ENCODE measurements at regions not wholly inside any gene's neighbourhood (a gene's known extent, or its start where the extent isn't known, plus 50 kb on each side); places are given as distances from the start of the nearest gene placed in this dataset.

- DNase-seq = no peak
- no peaks in the 10 kb centered on the region for H3K79me2 ChIP-seq (ENCODE audit: control insufficient read depth, insufficient read depth, low read length, poor library complexity)
- no peak overlapping the region for H4K8ac ChIP-seq (ENCODE audit: low read depth, low read length)
- H2BK5ac ChIP-seq (ENCODE audit: low read depth, low read length, poor library complexity) = no peak overlapping the region
- H3K9me3 ChIP-seq (ENCODE audit: insufficient read depth, low read depth, low read length) = no peaks in the 10 kb centered on the region
- H2BK120ac ChIP-seq (ENCODE audit: insufficient read depth, low read length, poor library complexity) = no peak overlapping the region
- no peak overlapping the region for H4K91ac ChIP-seq (ENCODE audit: low read depth, low read length)
- H3K4me1 ChIP-seq (ENCODE audit: control insufficient read depth in 1 of 2, insufficient read depth in 2 of 2, low read length in 2 of 2) = no peaks in the 10 kb centered on the region
- H3K9ac ChIP-seq (ENCODE audit: low read length) = no peak overlapping the region
- no peak overlapping the region for H3K4me3 ChIP-seq (ENCODE audit: low read depth, low read length)
- no peak overlapping the region for H4K12ac ChIP-seq (ENCODE audit: low read depth, low read length)
- no peaks in the 10 kb centered on the region for H3K36me3 ChIP-seq (ENCODE audit: control insufficient read depth in 1 of 2, insufficient read depth in 2 of 2, low read length in 2 of 2)
- no peak overlapping the region for H2AK5ac ChIP-seq (ENCODE audit: low read length)
- no peak overlapping the region for H3K18ac ChIP-seq (ENCODE audit: low read length)
- no peak overlapping the region for H3K4ac ChIP-seq (ENCODE audit: low read depth, low read length)
- no CpG with 5 or more reads among the region's 2 CpGs for WGBS (ENCODE audit: extremely low coverage, insufficient coverage, insufficient read length)
- H3K27ac ChIP-seq (ENCODE audit: low read depth, low read length) = no peak overlapping the region
- no peak overlapping the region for H3K23ac ChIP-seq (ENCODE audit: low read length)
- no peaks in the 10 kb centered on the region for H3K27me3 ChIP-seq (ENCODE audit: insufficient read depth, low read length)
- H2AFZ ChIP-seq (ENCODE audit: insufficient read depth, low read length, poor library complexity) = no peak overlapping the region
- no peak overlapping the region for H2BK12ac ChIP-seq (ENCODE audit: low read length)
- H3K4me2 ChIP-seq (ENCODE audit: low read length) = no peak overlapping the region
- H3K79me1 ChIP-seq (ENCODE audit: low read length) = no peaks in the 10 kb centered on the region
- H3K14ac ChIP-seq (ENCODE audit: low read length) = no peak overlapping the region
These were observed 1355.5 kb downstream of the MAT2B start for GRCh38 chr5:164860896-164861295.

- Histone ChIP-seq H3K9me3 (ENCODE audit: insufficient read depth, low read depth, low read length) (no peaks in the 10 kb centered on the region), H3K27me3 (ENCODE audit: insufficient read depth, low read length) (no peaks in the 10 kb centered on the region), H4K91ac (ENCODE audit: low read depth, low read length) (no peak overlapping the region), H2AK5ac (ENCODE audit: low read length) (no peak overlapping the region), H2BK5ac (ENCODE audit: low read depth, low read length, poor library complexity) (no peak overlapping the region), H3K4me2 (ENCODE audit: low read length) (no peak overlapping the region), H3K9ac (ENCODE audit: low read length) (no peak overlapping the region), H3K23ac (ENCODE audit: low read length) (no peak overlapping the region), H2BK12ac (ENCODE audit: low read length) (no peak overlapping the region), H3K4ac (ENCODE audit: low read depth, low read length) (no peak overlapping the region), H3K14ac (ENCODE audit: low read length) (no peak overlapping the region), H2AFZ (ENCODE audit: insufficient read depth, low read length, poor library complexity) (no peak overlapping the region), H4K8ac (ENCODE audit: low read depth, low read length) (no peak overlapping the region), H2BK120ac (ENCODE audit: insufficient read depth, low read length, poor library complexity) (no peak overlapping the region), H3K79me2 (ENCODE audit: control insufficient read depth, insufficient read depth, low read length, poor library complexity) (no peaks in the 10 kb centered on the region), H3K27ac (ENCODE audit: low read depth, low read length) (no peak overlapping the region), H3K18ac (ENCODE audit: low read length) (no peak overlapping the region), H3K4me3 (ENCODE audit: low read depth, low read length) (no peak overlapping the region), H3K4me1 (ENCODE audit: control insufficient read depth in 1 of 2, insufficient read depth in 2 of 2, low read length in 2 of 2) (no peaks in the 10 kb centered on the region), H3K79me1 (ENCODE audit: low read length) (no peaks in the 10 kb centered on the region), H3K36me3 (ENCODE audit: control insufficient read depth in 1 of 2, insufficient read depth in 2 of 2, low read length in 2 of 2) (no peaks in the 10 kb centered on the region), H4K12ac (ENCODE audit: low read depth, low read length) (no peak overlapping the region)
- no CpG with 5 or more reads among the region's 1 CpG for WGBS (ENCODE audit: extremely low coverage, insufficient coverage, insufficient read length)
- no peak for DNase-seq
These were observed 1356.2 kb downstream of the MAT2B start for GRCh38 chr5:164861610-164862009.

- no peak overlapping the region for H4K12ac ChIP-seq (ENCODE audit: low read depth, low read length)
- no peaks in the 10 kb centered on the region for H3K79me2 ChIP-seq (ENCODE audit: control insufficient read depth, insufficient read depth, low read length, poor library complexity)
- H2AK5ac ChIP-seq (ENCODE audit: low read length) = no peak overlapping the region
- H3K4me1 ChIP-seq (ENCODE audit: control insufficient read depth in 1 of 2, insufficient read depth in 2 of 2, low read length in 2 of 2) = no peaks in the 10 kb centered on the region
- no peak overlapping the region for H4K91ac ChIP-seq (ENCODE audit: low read depth, low read length)
- no peaks in the 10 kb centered on the region for H3K9me3 ChIP-seq (ENCODE audit: insufficient read depth, low read depth, low read length)
- no peak for DNase-seq
- H3K27ac ChIP-seq (ENCODE audit: low read depth, low read length) = no peak overlapping the region
- H2BK5ac ChIP-seq (ENCODE audit: low read depth, low read length, poor library complexity) = no peak overlapping the region
- no peaks in the 10 kb centered on the region for H3K36me3 ChIP-seq (ENCODE audit: control insufficient read depth in 1 of 2, insufficient read depth in 2 of 2, low read length in 2 of 2)
- H3K18ac ChIP-seq (ENCODE audit: low read length) = no peak overlapping the region
- H3K14ac ChIP-seq (ENCODE audit: low read length) = no peak overlapping the region
- H2BK120ac ChIP-seq (ENCODE audit: insufficient read depth, low read length, poor library complexity) = no peak overlapping the region
- no peaks in the 10 kb centered on the region for H3K79me1 ChIP-seq (ENCODE audit: low read length)
- H3K4me2 ChIP-seq (ENCODE audit: low read length) = no peak overlapping the region
- H3K9ac ChIP-seq (ENCODE audit: low read length) = no peak overlapping the region
- H2AFZ ChIP-seq (ENCODE audit: insufficient read depth, low read length, poor library complexity) = no peak overlapping the region
- H2BK12ac ChIP-seq (ENCODE audit: low read length) = no peak overlapping the region
- no peak overlapping the region for H3K4ac ChIP-seq (ENCODE audit: low read depth, low read length)
- no peak overlapping the region for H3K4me3 ChIP-seq (ENCODE audit: low read depth, low read length)
- H4K8ac ChIP-seq (ENCODE audit: low read depth, low read length) = no peak overlapping the region
- no peaks in the 10 kb centered on the region for H3K27me3 ChIP-seq (ENCODE audit: insufficient read depth, low read length)
- no peak overlapping the region for H3K23ac ChIP-seq (ENCODE audit: low read length)
These were observed 1363.3 kb downstream of the MAT2B start for GRCh38 chr5:164868761-164869160.

GRCh38 chr5:164869325-164869724 lies 1363.9 kb downstream of the MAT2B start:
- Histone ChIP-seq H4K12ac (ENCODE audit: low read depth, low read length) (no peak overlapping the region), H2AFZ (ENCODE audit: insufficient read depth, low read length, poor library complexity) (no peak overlapping the region), H3K4me2 (ENCODE audit: low read length) (no peak overlapping the region), H3K9ac (ENCODE audit: low read length) (no peak overlapping the region), H3K23ac (ENCODE audit: low read length) (no peak overlapping the region), H3K4ac (ENCODE audit: low read depth, low read length) (no peak overlapping the region), H2BK120ac (ENCODE audit: insufficient read depth, low read length, poor library complexity) (no peak overlapping the region), H4K91ac (ENCODE audit: low read depth, low read length) (no peak overlapping the region), H3K36me3 (ENCODE audit: control insufficient read depth in 1 of 2, insufficient read depth in 2 of 2, low read length in 2 of 2) (no peaks in the 10 kb centered on the region), H3K27ac (ENCODE audit: low read depth, low read length) (no peak overlapping the region), H2BK5ac (ENCODE audit: low read depth, low read length, poor library complexity) (no peak overlapping the region), H3K79me2 (ENCODE audit: control insufficient read depth, insufficient read depth, low read length, poor library complexity) (no peaks in the 10 kb centered on the region), H2AK5ac (ENCODE audit: low read length) (no peak overlapping the region), H3K14ac (ENCODE audit: low read length) (no peak overlapping the region), H3K4me1 (ENCODE audit: control insufficient read depth in 1 of 2, insufficient read depth in 2 of 2, low read length in 2 of 2) (no peaks in the 10 kb centered on the region), H3K9me3 (ENCODE audit: insufficient read depth, low read depth, low read length) (no peaks in the 10 kb centered on the region), H3K4me3 (ENCODE audit: low read depth, low read length) (no peak overlapping the region), H3K79me1 (ENCODE audit: low read length) (no peaks in the 10 kb centered on the region), H3K18ac (ENCODE audit: low read length) (no peak overlapping the region), H3K27me3 (ENCODE audit: insufficient read depth, low read length) (no peaks in the 10 kb centered on the region), H4K8ac (ENCODE audit: low read depth, low read length) (no peak overlapping the region), H2BK12ac (ENCODE audit: low read length) (no peak overlapping the region)
- DNase-seq = no peak
- no CpG with 5 or more reads among the region's 4 CpGs for WGBS (ENCODE audit: extremely low coverage, insufficient coverage, insufficient read length)

Data from trophoblast cell (in vitro differentiated cells and primary cell).